Endothelial cell (in vitro differentiated cells): ENCODE measurements at regions not wholly inside any gene's neighbourhood (a gene's known extent, or its start where the extent isn't known, plus 50 kb on each side); places are given as distances from the start of the nearest gene placed in this dataset.

ENCODE experiments used
- DNase-seq: peaks from one replicate; pipeline ENCODE4 v3.0.0; 2021; ENCODE audit warnings: low spot score
- H3K27ac Mint-ChIP-seq: one replicate; pipeline ENCODE4 v1.8.0; 2021; ENCODE audit warnings: mixed read lengths, inconsistent platforms; ENCODE audit not compliant: unreplicated experiment
- H3K27me3 Mint-ChIP-seq: one replicate; pipeline ENCODE4 v1.8.0; 2021; ENCODE audit warnings: mild to moderate bottlenecking, moderate library complexity, mixed read lengths, inconsistent platforms; ENCODE audit not compliant: unreplicated experiment
- H3K36me3 Mint-ChIP-seq: one replicate; pipeline ENCODE4 v1.8.0; 2021; ENCODE audit warnings: mild to moderate bottlenecking, low read depth, mixed read lengths, inconsistent platforms; ENCODE audit not compliant: unreplicated experiment
- H3K4me1 Mint-ChIP-seq: one replicate; pipeline ENCODE4 v1.8.0; 2021; ENCODE audit warnings: mild to moderate bottlenecking, mixed read lengths, inconsistent platforms; ENCODE audit not compliant: unreplicated experiment
- H3K4me3 Mint-ChIP-seq: one replicate; pipeline ENCODE4 v1.8.0; 2021; ENCODE audit warnings: mild to moderate bottlenecking, mixed read lengths, inconsistent platforms; ENCODE audit not compliant: unreplicated experiment
- H3K9me3 Mint-ChIP-seq: one replicate; pipeline ENCODE4 v1.8.0; 2021; ENCODE audit warnings: mixed read lengths, inconsistent platforms; ENCODE audit not compliant: unreplicated experiment
- CTCF ChIP-seq: fragments of 200-600 bp; sonication (generic); IDR thresholded peaks from one replicate; pipeline ENCODE4 v1.5.0; 2021; ENCODE audit warnings: antibody characterized with exemption; ENCODE audit not compliant: unreplicated experiment

GRCh38 chr1:215358356-215358755 is 208.7 kb upstream of the KCTD3 start:
- no peak for TF ChIP-seq CTCF
- Mint-ChIP-seq H3K9me3 (no peaks in the 10 kb centered on the region), H3K4me3 (no peak overlapping the region), H3K4me1 (no peaks in the 10 kb centered on the region), H3K27me3 (no peaks in the 10 kb centered on the region), H3K36me3 (no peaks in the 10 kb centered on the region), H3K27ac (no peak overlapping the region)
- DNase-seq = no peak

GRCh38 chr1:215360031-215360430 is 207.1 kb upstream of the KCTD3 start:
- H3K36me3 Mint-ChIP-seq = no peaks in the 10 kb centered on the region
- no peak overlapping the region for H3K27ac Mint-ChIP-seq
- no peaks in the 10 kb centered on the region for H3K27me3 Mint-ChIP-seq
- H3K4me1 Mint-ChIP-seq = no peaks in the 10 kb centered on the region
- TF ChIP-seq CTCF = no peak
- H3K4me3 Mint-ChIP-seq = no peak overlapping the region
- DNase-seq = no peak
- no peaks in the 10 kb centered on the region for H3K9me3 Mint-ChIP-seq

DNA sequence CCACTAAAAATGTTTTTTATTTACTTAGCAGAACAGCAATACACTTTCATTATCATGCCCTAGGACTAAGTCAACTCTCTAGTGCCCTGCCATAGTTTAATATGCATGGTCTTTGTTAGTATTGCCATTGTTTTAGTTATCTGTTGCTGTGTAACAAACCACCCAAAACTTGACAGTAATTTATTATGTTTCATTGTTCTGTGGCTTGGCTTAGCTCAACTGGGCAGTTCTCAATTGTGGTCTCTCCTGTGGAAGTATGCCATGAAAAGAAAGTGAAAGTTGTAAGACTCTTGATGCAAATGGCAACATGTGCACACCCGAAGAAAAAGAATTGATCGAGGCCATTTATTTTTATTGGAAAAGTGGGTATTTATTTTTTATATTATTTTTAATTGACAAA is 206.3 kb upstream of the KCTD3 start:
- TF ChIP-seq CTCF = no peak
- no peaks in the 10 kb centered on the region for H3K4me1 Mint-ChIP-seq
- no peak for DNase-seq
- H3K4me3 Mint-ChIP-seq = no peak overlapping the region
- H3K27me3 Mint-ChIP-seq = no peaks in the 10 kb centered on the region
- H3K27ac Mint-ChIP-seq = no peak overlapping the region
- H3K9me3 Mint-ChIP-seq = no peaks in the 10 kb centered on the region
- no peaks in the 10 kb centered on the region for H3K36me3 Mint-ChIP-seq

- Mint-ChIP-seq H3K9me3 (no peaks in the 10 kb centered on the region), H3K27ac (no peak overlapping the region), H3K4me1 (no peaks in the 10 kb centered on the region), H3K36me3 (no peaks in the 10 kb centered on the region), H3K27me3 (peaks cover 2% of the 10 kb centered on the region), H3K4me3 (no peak overlapping the region)
- no peak for DNase-seq
- no peak for TF ChIP-seq CTCF
Measured at GRCh38 chr1:215375381-215375780, 191.7 kb upstream of the KCTD3 start.

GRCh38 chr1:215376544-215377264 is 190.4 kb upstream of the KCTD3 start:
- Mint-ChIP-seq H3K9me3 (no peaks in the 10 kb centered on the region), H3K4me1 (no peaks in the 10 kb centered on the region), H3K4me3 (no peak overlapping the region), H3K27ac (no peak overlapping the region), H3K36me3 (no peaks in the 10 kb centered on the region), H3K27me3 (peaks cover 2% of the 10 kb centered on the region)
- DNase-seq = no peak
- no peak for TF ChIP-seq CTCF
